HG03439 (cell line): ENCODE measurements at regions not wholly inside any gene's neighbourhood (a gene's known extent, or its start where the extent isn't known, plus 50 kb on each side); places are given as distances from the start of the nearest gene placed in this dataset.

Experiments used
- ATAC-seq: cut with Tn5 transposase; IDR thresholded peaks from one replicate; pipeline ENCODE4 v1.9.1; 2021; ENCODE audit warnings: mild to moderate bottlenecking, moderate library complexity; ENCODE audit not compliant: unreplicated experiment

DNA sequence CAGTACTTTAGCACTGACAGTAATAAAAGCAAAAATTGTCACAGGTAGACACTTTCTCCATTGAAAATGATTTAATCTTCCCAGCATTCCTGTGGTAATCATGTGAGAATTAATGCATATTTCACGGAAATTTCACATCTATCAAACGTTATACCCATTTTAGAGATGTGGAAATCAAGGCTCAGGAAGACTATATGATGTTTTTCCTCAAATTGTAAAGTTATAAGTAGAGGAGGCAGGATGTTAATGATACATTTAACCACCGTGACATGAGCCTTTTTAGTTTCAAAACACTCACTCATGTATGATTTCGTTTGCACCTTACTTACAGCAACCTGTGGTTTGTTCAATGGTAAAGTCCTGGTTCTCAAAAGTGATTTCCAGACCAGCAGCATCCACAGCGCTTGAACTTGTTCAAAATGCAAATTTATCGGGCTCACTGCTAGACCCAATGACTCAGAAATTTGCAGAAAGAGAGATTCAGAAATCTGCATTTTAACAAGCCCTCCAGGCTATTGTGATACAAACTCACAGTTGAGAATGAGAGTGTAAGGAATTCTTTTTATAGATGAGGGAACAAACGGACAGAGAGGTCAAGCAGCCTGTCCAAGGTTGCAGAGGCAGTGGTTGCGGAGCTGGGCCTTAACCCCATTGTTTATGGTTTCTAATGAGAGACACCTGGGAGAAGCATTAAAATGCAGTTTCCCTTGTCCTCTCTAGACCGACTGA, 654.8 kb upstream of the TBX3 start:
- no peak for ATAC-seq

DNA sequence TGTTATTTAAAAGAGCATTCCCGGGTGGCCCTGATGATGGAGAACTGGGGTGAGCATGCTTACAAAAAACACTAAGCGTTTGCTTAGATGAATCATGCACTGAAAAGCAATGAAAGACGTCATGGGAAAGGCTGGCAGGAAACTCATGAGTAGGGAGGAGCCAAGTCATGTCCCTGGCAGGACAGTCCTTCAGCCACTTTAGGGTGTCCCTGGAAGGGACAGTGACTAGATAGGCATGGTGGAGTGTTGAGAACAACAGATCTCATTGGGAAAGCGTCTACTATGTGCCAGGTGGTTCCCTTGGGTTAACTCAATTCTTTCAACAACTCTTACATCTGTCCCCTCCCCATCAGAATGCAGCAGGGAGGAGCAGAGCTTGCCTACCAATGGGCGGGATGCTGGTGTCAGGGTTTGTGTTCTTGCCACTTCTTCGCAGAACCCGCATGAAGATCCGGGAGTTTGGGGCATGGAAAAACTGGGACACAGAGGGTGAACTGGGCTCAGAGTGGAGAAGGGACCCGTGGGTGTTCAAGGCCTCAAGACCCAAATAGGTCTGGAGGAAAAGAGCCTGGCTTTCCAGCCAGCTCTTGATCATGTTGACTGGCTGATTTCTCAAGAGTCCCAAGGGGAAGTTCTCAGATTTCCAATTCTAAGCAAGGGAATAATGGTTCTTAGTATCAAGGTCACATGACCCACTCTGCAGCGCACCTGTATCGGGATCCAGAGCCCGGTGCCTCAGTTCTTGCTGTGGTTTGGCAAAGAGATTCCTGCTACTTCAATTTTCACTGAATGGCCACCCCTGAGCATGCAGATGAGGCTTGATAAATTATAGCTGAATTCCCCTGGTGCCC, 653.9 kb upstream of the TBX3 start:
- ATAC-seq, result no peak

DNA sequence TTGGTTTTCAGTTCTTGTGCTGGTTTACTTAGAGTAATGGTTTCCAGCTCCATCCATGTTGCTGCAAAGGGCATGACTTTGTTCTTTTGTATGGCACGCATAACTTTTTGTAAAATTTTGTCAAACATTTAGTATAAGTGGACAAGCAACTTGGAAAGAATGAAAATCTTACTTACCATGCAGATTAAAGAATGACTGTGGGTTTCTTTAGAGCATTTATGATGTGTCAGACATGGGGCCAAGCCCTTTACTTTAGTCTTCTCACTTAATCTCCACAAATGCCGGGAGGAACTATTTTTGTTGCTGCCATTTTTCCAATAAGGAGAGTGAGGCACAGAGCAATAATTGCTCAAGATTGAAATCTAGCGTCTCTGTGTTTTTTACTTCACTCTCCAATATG, 652.5 kb upstream of the TBX3 start:
- no peak for ATAC-seq

DNA sequence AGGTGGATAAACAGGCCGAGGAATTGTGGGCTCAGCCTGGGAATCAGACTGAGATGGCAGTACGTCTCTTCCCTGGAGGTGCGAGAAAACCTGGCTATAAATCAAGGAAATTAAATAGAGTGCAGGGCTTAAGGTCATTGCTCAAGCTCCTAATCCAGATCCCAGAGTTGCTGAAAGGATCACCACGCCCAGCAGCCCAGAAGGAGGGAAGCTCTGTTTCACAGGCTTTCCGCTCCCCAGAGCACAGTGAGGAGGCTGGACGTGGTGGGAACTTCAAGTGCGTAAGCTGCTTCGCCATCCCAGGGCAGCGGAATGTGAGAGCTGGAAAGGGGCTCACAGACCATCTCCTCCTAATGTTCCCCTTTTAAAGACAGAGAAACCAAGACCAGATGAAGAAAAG, 651.6 kb upstream of the TBX3 start:
- no peak for ATAC-seq

DNA sequence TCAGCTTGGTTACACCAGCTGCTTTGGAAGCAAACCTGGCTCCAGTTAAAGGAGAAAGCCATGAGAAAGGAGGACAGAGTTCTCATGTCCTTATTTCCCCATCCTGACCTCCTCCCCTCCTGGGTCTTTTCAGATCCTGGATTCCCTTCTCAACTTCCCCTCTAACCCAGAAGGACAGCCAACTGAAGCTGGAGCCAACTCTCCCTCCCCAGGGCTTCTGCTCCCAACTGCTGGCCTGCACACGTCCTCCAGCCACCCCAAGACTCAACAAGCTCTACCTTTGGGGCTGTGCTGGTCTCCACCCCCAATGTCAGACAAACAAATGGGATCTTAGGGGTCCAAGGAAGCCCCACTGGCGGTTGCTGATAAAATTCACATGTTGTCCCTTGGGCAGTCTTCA, 651.1 kb upstream of the TBX3 start:
- ATAC-seq, result no peak

DNA sequence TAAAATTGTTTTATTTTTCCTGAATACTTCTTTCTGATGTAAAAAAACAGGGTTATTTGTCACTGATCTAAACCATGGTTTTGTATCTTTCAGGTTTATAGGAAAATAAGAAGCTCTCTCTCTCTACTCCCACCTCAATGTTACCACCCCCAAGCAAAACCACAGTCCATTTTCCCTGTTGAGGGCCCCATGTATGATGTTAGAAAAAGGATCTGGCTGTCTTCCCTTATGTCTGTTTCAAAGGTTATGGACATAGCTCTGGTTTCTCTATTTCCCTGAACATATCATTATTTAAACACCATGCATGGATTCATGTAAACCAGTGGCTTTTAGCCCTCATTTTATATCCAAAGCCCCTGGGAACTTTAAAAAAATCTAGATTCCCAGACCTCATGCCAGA, 649.0 kb upstream of the TBX3 start:
- ATAC-seq, result no peak

DNA sequence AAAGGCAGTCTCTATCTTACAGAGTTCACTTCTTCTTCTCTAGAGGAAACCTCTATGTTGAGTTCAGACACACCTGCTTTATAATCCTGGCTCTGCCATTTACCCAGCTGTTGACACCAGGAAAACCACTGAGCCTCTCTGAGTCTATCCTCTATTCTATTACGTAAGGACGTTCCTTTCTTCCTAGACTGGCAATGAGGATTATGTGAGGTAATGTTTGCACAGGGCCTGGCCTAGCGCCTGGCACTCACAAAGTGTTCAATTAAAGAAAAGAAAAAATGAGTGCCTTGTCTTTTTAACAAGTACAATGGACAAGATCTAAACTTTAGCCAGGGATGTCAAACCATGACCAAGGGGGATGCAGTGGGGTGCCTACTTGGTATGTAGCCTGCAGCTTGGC, 641.9 kb upstream of the TBX3 start:
- ATAC-seq, result no peak

DNA sequence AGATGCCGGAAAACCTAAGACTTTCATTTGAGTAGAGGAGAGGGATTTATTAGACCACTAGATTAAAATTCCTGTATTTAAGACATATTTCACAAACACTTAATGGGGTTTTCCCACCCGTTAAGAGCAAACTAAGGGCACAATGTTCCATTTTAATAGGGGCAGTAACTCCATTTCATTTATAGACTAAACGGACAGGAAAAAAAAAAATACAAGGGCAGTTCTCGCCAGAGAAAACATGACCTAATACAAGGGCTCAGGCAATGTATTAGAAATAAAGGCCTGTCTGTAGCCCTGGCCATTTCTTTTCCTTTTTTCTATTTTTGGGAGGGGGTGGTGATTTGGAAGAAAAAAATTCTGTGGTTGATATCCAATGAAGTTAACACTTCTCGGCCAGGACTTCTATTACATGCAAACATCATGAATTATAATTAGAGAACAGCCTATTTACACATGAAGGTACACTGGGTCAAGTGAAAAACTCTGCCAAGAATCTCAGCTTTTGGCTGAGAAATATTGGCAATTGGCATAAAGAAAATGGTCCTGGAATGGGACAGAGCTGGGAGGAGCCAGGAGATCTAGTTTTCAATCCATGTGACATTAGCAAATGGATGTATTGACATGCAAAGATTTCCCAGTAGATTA, 641.1 kb upstream of the TBX3 start:
- no peak for ATAC-seq

DNA sequence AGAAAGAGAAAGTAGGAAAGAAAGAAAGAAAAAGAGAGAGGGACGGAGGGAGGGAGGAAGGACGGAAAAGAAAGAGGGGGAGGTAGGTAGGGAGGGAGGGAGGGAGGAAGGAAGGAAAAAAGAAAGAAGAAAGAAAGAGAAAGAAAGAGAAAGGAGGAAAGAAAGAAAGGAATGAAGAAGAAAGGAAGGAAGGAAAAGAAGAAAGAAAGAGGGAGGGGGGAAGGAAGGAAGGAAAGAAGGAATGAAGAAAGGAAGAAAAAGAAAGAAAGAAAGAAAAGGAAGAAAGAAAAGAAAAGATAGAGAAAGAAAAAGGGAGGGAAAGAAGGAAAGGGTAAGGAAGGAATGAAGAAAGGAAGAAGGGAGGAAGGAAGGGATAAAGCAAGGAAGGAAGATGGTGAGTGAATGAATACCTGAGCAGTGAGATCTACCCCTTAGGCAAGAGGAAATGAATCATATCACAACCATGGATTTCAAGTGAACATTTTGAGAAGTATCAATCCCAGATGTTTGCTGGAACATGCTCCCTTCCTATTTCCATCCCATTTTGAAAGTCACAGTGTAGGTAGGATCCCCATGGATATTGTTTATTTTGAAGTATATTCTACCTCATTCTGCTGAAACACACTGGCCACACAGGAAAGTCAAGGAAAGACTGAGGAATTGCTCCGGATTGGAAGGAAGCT, 639.4 kb upstream of the TBX3 start:
- no peak for ATAC-seq

DNA sequence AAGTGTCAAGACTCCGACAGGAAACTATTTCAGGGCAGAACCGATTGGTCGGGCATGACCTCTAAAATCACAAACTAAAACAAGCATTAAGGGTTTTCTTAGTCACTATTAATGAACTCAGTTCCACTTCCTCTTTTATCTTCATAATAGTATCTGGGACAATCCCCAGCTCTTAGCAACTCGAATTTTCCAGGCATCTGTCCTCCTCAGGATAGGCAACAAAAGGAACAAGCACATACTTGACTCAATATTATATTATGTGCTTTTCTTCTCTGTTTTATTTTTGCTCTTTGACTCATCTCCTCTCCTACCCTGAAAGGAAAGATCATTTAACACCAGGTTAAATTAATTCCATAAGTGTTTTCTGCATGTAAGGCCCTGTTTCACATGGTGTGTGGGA, 638.3 kb upstream of the TBX3 start:
- ATAC-seq, result no peak

DNA sequence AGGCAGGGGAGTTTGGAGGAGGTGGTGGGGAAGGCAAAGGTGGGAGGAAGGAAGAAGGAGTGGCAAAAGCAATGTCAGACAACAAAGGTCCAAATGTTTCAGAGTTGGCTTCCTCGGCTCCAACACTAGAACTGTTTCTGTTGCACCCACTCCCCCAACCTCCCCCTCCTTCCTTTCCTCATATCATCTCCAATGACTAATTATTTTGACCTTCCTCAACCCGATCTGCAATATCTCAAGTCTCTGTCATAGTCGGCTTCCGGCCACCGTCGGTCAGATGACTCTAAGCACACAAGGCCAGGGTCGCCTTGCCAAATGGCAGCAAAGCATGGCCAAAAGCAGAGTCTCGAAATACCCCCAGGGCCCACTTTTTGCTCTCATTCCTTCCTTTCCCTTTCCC, 637.0 kb upstream of the TBX3 start:
- no peak for ATAC-seq

DNA sequence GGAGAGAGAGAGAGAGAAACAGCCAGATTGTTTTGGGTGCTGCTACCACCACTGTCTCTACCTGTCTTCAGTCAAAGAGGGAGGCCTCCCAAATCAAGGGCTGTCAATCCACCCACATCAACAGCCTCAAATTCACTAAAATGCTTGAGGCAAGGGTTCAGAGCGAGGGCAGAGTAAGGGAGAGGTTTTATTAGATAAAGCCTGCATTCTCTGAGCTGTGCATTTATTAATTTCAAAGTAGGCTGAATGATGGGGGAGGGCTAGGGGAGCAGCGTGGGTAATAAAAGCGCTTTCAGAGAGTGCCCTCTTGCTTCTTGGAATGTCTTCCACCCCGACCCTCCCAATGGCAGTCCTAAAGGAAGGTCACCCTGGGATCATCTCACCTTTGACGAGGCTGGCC, 636.5 kb upstream of the TBX3 start:
- no peak for ATAC-seq

DNA sequence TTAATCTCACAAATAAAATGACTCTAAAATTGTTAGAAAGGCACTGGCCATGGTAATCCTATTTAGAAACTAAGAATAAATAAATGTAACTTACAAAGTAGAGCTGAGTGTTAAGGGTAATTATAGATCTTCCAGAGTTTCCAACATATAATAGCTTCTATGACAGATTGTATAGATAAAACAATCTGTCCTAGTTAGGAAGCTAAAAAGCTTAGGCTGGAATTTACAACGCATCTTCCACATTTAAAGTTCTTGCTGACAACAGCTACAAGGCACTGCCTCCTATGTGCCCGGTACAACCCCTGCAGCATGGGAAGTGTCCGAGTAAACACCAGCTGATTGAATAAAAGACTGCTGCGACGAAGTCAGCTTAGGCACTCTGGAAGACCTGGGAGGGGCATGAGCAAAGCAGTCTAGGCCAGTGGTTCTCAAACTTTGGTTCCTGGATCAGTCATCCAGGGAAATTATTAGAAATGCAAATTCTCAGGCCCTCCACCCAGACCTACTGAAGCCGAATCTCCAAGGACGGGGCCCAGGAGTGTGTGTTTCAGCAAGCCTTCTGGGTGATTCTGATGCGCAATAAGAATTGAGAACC, 635.6 kb upstream of the TBX3 start:
- no peak for ATAC-seq

DNA sequence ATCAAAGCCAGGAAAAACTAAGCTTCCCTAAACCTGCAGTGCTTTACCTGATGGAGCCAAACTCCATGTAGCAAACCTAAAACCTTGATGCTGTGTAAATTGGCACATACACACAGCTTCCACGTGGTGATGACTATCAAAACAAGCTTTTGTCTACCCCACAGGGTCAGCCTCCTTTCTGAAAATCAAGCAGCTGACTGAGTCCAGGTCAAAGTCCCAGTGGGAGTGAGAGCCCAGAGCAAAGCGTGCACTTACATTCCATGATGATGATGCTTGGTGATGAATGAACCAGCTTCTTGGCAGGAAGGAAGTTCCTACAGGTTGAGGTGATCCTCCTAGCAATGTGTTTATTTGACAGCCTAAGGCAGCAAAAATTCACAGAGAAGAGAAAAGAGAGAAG, 630.0 kb upstream of the TBX3 start:
- no peak for ATAC-seq

DNA sequence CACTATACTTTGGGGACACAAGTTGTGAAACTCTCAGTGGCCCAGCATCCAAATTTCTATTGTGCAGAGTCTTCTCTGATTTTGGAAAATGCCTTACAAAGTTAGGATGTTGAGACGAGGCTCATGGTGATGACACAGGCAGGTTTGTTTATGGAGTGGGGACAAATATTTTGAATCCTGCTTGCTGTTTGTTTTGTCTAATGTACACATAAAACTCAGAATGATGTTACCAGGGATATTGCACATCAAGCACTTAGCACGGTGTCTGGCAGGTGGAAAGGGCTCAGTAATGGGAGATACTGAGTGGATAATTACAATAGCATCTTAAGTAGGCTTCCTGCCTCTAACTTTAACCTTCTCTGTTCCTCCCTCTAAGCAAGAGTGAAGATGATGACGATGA, 628.9 kb upstream of the TBX3 start:
- ATAC-seq, result no peak

DNA sequence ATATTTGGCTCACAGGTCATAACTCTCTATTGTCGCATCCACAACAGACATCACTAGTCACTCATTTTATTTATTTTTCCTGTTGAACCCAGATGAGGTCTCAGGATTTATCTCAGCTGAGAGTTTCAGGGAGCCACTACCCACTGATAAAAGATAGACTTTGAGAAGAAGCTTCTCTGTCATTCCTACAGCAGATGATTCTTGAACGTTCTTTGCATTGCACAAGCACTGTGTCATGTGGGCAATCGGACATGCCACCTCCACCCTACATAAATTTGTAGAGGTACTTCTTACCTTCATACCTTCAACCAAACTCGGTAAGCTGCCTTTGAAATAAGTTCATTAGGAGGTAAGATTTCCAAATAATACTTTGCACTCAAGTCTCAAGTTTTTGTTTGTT, 627.9 kb upstream of the TBX3 start:
- no peak for ATAC-seq

DNA sequence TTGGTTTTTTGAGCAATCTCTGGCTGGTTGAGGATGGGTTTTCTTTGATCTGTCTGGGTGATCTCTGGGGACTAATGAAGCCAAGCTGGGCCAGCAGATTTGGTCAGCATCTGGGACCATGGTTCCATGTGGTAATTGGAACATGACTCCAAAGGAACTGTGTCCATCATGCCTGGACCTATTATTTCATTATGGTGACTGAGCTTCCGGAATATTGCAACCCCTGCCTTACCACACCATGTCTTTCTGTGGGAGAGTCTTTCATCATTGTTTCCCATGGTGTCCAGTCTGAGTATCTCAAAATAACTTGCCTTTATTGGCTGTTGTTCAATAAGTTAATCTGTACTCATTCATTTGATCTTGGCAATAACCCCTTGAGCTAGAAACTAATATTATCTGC, 624.9 kb upstream of the TBX3 start:
- ATAC-seq, result no peak

DNA sequence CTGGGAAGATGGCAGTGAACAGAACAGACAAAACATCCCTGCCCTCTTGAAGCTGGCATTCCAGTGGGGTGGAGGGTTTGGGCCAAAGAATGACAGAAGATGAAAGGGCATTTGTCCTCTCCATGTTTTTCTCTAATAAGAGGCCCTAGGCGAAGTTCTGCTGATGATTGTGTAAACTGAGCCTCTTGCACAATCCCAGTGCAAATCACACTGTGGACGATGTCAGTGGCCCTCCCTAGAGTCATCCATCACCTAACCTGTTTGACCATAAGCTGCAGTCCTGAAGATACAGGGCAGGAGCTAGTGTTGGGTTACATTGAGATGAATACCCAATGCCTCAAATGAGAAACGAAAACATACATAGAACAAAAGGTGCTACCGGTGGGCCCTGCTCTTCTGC, 622.4 kb upstream of the TBX3 start:
- no peak for ATAC-seq

DNA sequence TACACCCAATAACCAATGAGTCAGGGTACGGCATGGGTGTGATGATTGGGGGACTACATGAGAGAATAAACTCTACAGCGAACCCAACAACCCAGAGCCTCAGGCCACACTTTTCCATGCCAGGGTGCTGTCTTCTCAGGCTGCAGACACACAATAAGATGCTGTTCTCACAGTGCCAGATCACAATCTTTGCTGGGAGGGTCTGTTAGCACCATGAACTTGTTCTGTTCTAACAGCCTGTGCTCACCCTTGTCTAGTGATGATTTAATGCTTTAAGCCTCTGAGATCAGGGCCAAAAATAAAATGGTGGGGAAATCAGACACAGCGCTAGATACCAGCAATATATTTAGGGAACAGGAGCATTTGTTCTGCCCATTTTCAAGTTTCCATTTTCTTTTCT, 621.9 kb upstream of the TBX3 start:
- no peak for ATAC-seq

DNA sequence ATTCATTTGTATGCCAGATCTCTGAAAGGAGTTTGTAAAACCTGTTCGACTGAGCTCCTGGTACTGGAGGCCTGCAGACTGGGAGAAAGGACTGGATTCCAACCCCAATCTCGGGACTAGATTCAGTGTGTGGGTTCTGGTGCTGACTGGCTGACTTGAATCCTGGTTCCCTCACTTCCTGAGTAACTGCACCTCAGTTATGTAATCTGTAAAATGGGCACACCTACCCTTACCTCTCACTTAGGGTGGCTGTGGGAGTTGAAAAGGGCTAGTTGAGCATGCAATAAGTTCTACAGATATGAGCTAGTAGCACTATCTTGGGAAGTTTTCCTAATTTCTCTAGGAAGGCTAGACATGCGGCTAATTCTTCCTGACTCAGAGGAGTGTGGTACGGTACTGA, 621.3 kb upstream of the TBX3 start:
- ATAC-seq, result no peak

DNA sequence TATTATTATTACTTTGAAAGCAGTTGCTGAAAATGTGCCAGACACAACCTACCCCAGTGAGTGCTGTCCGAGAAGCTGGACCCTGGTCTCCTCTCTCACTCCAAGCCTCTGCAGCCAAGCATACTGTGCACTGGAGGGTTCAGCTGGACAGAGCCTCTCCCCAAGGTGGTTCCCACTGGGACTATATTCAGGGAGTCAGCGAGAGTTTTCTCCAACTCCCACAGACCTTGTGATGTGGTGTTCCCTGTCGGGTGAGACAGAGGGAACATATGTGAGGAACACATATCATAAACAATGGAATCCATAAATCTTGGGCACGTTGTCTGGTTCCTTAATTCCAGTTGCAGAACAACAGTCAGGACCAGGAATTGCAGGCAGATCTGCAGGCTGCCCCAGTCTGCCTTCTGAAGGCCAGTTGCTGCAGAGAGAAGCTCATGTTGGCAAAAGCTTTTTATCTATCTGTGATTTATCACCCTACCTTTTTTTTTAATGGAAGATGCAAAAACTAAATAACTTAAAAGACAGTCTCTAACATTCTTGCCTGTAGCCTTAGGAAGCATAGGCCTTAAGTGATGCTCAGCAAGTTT, 619.8 kb upstream of the TBX3 start:
- ATAC-seq, result no peak
